GM23338 (cell line): ENCODE measurements at regions not wholly inside any gene's neighbourhood (a gene's known extent, or its start where the extent isn't known, plus 50 kb on each side); places are given as distances from the start of the nearest gene placed in this dataset.

Source experiments
- ATAC-seq: fragments of 200-7000 bp; cut with Tn5 transposase; 3 replicates; pipeline ENCODE4 v1.9.1; 2020
- DNase-seq: peaks from one replicate; pipeline ENCODE4 v3.0.0-alpha.2; 2015; ENCODE audit warnings: low spot score
- H2AFZ ChIP-seq: fragments of 200-600 bp; sonication (generic); 2 replicates; pipeline ENCODE4 v1.8.0; 2016; ENCODE audit warnings: antibody characterized with exemption, mild to moderate bottlenecking, moderate library complexity
- H3F3A ChIP-seq: fragments of 200-600 bp; sonication (generic); replicated peaks from 2 replicates; pipeline ENCODE4 v1.8.0; 2017; ENCODE audit warnings: antibody characterized with exemption, mixed run types, low read depth
- H3K27ac ChIP-seq: fragments of 200-600 bp; sonication (generic); 2 replicates; pipeline ENCODE4 v1.6.1; 2016; ENCODE audit warnings: low read depth
- H3K27me3 ChIP-seq: fragments of 200-600 bp; sonication (generic); 2 replicates; pipeline ENCODE4 v1.8.0; 2016; ENCODE audit warnings: mild to moderate bottlenecking, mixed run types, moderate library complexity; ENCODE audit not compliant: insufficient read depth
- H3K36me3 ChIP-seq: fragments of 200-600 bp; sonication (generic); 2 replicates; pipeline ENCODE4 v1.8.0; 2016; ENCODE audit warnings: mild to moderate bottlenecking; ENCODE audit not compliant: insufficient read depth
- H3K4me1 ChIP-seq: fragments of 200-600 bp; sonication (generic); 2 replicates; pipeline ENCODE4 v1.8.0; 2016; ENCODE audit warnings: mild to moderate bottlenecking, moderate library complexity; ENCODE audit not compliant: insufficient read depth
- H3K4me2 ChIP-seq: fragments of 200-600 bp; sonication (generic); 2 replicates; pipeline ENCODE4 v1.7.1; 2017; ENCODE audit warnings: mixed run types
- H3K4me3 ChIP-seq: fragments of 200-600 bp; sonication (generic); 2 replicates; pipeline ENCODE4 v1.6.1; 2016; ENCODE audit warnings: mixed run types
- H3K79me2 ChIP-seq: fragments of 200-600 bp; sonication (generic); replicated peaks from 2 replicates; pipeline ENCODE4 v1.8.0; 2017; ENCODE audit warnings: mild to moderate bottlenecking; ENCODE audit not compliant: insufficient read depth
- H3K9me2 ChIP-seq: fragments of 200-600 bp; sonication (generic); 2 replicates; pipeline ENCODE4 v1.8.0; 2017; ENCODE audit not compliant: insufficient read depth
- H4K20me1 ChIP-seq: fragments of 200-600 bp; sonication (generic); replicated peaks from 2 replicates; pipeline ENCODE4 v1.8.0; 2017; ENCODE audit warnings: mild to moderate bottlenecking; ENCODE audit not compliant: insufficient read depth
- H3K27ac Mint-ChIP-seq: 2 replicates; pipeline ENCODE4 v1.8.0; 2020; ENCODE audit warnings: inconsistent platforms, mild to moderate bottlenecking, moderate library complexity, mixed read lengths
- H3K27me3 Mint-ChIP-seq: 3 replicates; pipeline ENCODE4 v1.8.0; 2022; ENCODE audit warnings: low read depth, mild to moderate bottlenecking, moderate library complexity, mixed read lengths, inconsistent platforms; ENCODE audit not compliant: insufficient read depth, poor library complexity
- H3K36me3 Mint-ChIP-seq: 3 replicates; pipeline ENCODE4 v1.8.0; 2021; ENCODE audit warnings: low read depth, mild to moderate bottlenecking, inconsistent platforms, moderate library complexity, mixed read lengths
- H3K4me1 Mint-ChIP-seq: 3 replicates; pipeline ENCODE4 v1.8.0; 2020; ENCODE audit warnings: mild to moderate bottlenecking, inconsistent platforms, mixed read lengths
- H3K4me3 Mint-ChIP-seq: 3 replicates; pipeline ENCODE4 v1.8.0; 2021; ENCODE audit warnings: moderate library complexity, mild to moderate bottlenecking, inconsistent platforms, mixed read lengths
- H3K9me3 Mint-ChIP-seq: 3 replicates; pipeline ENCODE4 v1.8.0; 2020; ENCODE audit warnings: moderate library complexity, mild to moderate bottlenecking, inconsistent platforms, mixed read lengths
- CREB1 ChIP-seq: fragments of 250-450 bp; sonication (Bioruptor Pico); IDR thresholded peaks from 2 replicates; pipeline ENCODE4 v1.5.0; 2020; ENCODE audit warnings: low read depth, mild to moderate bottlenecking, moderate library complexity
- CTCF ChIP-seq, 2 experiments: fragments of 200-600 bp in 1 of 2; sonication (generic) in 1 of 2; conservative IDR thresholded peaks; 2 replicates each; pipeline versions ENCODE4 v1.5.1 to v1.6.1; 2016 to 2017; ENCODE audit warnings: antibody characterized with exemption in 2 of 2, low read depth in 2 of 2, mild to moderate bottlenecking in 2 of 2, moderate library complexity in 1 of 2
- ETS1 ChIP-seq: IDR thresholded peaks from 2 replicates; pipeline ENCODE4 v1.6.1; 2016; ENCODE audit warnings: antibody characterized with exemption
- NANOG ChIP-seq: IDR thresholded peaks from 2 replicates; pipeline ENCODE4 v1.6.1; 2016; ENCODE audit warnings: antibody characterized with exemption, borderline replicate concordance
- POLR2AphosphoS5 ChIP-seq: IDR thresholded peaks from 2 replicates; pipeline ENCODE4 v1.6.1; 2016; ENCODE audit warnings: antibody characterized with exemption, low read depth
- STAT1 ChIP-seq: IDR thresholded peaks from one replicate; pipeline ENCODE4 v1.6.1; 2016; ENCODE audit warnings: antibody characterized with exemption; ENCODE audit not compliant: unreplicated experiment
- ZNF114 ChIP-seq: fragments of 250-450 bp; sonication (Bioruptor Pico); IDR thresholded peaks from 2 replicates; pipeline ENCODE4 v1.5.0; 2020; ENCODE audit warnings: mild to moderate bottlenecking, moderate library complexity
- ZNF331 ChIP-seq: fragments of 250-450 bp; sonication (Bioruptor Pico); IDR thresholded peaks from 2 replicates; pipeline ENCODE4 v1.5.0; 2020; ENCODE audit warnings: low read depth, mild to moderate bottlenecking, moderate library complexity
- TF ChIP-seq, protein P1 (sequence below): IDR thresholded peaks from one replicate; pipeline ENCODE4 v1.6.1; 2018; ENCODE audit warnings: antibody characterized with exemption; ENCODE audit not compliant: unreplicated experiment

- no peak for TF ChIP-seq CTCF (conservative IDR thresholded peaks at IDR 0.05; ENCODE audit: low read depth in 2 of 2)
- TF ChIP-seq ZNF114 (CRISPR knock-in tag): no peak
- no peak for TF ChIP-seq CREB1
- TF ChIP-seq STAT1: no peak
- TF ChIP-seq ETS1: no peak
- TF ChIP-seq NANOG: no peak
- no peak for TF ChIP-seq POLR2AphosphoS5
These were observed 267.4 kb upstream of the CDH4 start (continued) for GRCh38 chr20:60984666-60985065.

- DNase-seq: no peak
- Histone ChIP-seq H3K4me3 (no peak overlapping the region), H3K4me2 (no peak overlapping the region), H3K9me2 (no peaks in the 10 kb centered on the region), H3K27me3 (no peaks in the 10 kb centered on the region), H3K79me2 (no peaks in the 10 kb centered on the region), H3K4me1 (no peaks in the 10 kb centered on the region), H3K36me3 (no peaks in the 10 kb centered on the region; the same call in 1 of the 2 replicates), H2AFZ (no peak overlapping the region), H3F3A (no peaks in the 10 kb centered on the region), H4K20me1 (no peaks in the 10 kb centered on the region), H3K27ac (no peak overlapping the region)
- Mint-ChIP-seq H3K27me3 (peaks cover 18% of the 10 kb centered on the region), H3K36me3 (no peaks in the 10 kb centered on the region), H3K9me3 (peaks cover 2% of the 10 kb centered on the region; the same call in 1 of the 3 replicates), H3K27ac (no peak overlapping the region), H3K4me1 (no peaks in the 10 kb centered on the region), H3K4me3 (no peak overlapping the region)
- ATAC-seq: no peak
- TF ChIP-seq CTCF (conservative IDR thresholded peaks at IDR 0.05; ENCODE audit: low read depth in 2 of 2) (no peak), ZNF331 (CRISPR knock-in tag) (no peak), ETS1 (no peak), NANOG (no peak)
- TF ChIP-seq, protein P1, sequence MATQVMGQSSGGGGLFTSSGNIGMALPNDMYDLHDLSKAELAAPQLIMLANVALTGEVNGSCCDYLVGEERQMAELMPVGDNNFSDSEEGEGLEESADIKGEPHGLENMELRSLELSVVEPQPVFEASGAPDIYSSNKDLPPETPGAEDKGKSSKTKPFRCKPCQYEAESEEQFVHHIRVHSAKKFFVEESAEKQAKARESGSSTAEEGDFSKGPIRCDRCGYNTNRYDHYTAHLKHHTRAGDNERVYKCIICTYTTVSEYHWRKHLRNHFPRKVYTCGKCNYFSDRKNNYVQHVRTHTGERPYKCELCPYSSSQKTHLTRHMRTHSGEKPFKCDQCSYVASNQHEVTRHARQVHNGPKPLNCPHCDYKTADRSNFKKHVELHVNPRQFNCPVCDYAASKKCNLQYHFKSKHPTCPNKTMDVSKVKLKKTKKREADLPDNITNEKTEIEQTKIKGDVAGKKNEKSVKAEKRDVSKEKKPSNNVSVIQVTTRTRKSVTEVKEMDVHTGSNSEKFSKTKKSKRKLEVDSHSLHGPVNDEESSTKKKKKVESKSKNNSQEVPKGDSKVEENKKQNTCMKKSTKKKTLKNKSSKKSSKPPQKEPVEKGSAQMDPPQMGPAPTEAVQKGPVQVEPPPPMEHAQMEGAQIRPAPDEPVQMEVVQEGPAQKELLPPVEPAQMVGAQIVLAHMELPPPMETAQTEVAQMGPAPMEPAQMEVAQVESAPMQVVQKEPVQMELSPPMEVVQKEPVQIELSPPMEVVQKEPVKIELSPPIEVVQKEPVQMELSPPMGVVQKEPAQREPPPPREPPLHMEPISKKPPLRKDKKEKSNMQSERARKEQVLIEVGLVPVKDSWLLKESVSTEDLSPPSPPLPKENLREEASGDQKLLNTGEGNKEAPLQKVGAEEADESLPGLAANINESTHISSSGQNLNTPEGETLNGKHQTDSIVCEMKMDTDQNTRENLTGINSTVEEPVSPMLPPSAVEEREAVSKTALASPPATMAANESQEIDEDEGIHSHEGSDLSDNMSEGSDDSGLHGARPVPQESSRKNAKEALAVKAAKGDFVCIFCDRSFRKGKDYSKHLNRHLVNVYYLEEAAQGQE: no peak
These were observed 265.4 kb upstream of the CDH4 start for GRCh38 chr20:60986506-60987156.
